Endothelial cell (in vitro differentiated cells): ENCODE measurements at regions not wholly inside any gene's neighbourhood (a gene's known extent, or its start where the extent isn't known, plus 50 kb on each side); places are given as distances from the start of the nearest gene placed in this dataset.

ENCODE experiments used
- DNase-seq: peaks from one replicate; pipeline ENCODE4 v3.0.0; 2021; ENCODE audit warnings: low spot score
- H3K27ac Mint-ChIP-seq: one replicate; pipeline ENCODE4 v1.8.0; 2021; ENCODE audit warnings: mixed read lengths, inconsistent platforms; ENCODE audit not compliant: unreplicated experiment
- H3K27me3 Mint-ChIP-seq: one replicate; pipeline ENCODE4 v1.8.0; 2021; ENCODE audit warnings: mild to moderate bottlenecking, moderate library complexity, mixed read lengths, inconsistent platforms; ENCODE audit not compliant: unreplicated experiment
- H3K36me3 Mint-ChIP-seq: one replicate; pipeline ENCODE4 v1.8.0; 2021; ENCODE audit warnings: mild to moderate bottlenecking, low read depth, mixed read lengths, inconsistent platforms; ENCODE audit not compliant: unreplicated experiment
- H3K4me1 Mint-ChIP-seq: one replicate; pipeline ENCODE4 v1.8.0; 2021; ENCODE audit warnings: mild to moderate bottlenecking, mixed read lengths, inconsistent platforms; ENCODE audit not compliant: unreplicated experiment
- H3K4me3 Mint-ChIP-seq: one replicate; pipeline ENCODE4 v1.8.0; 2021; ENCODE audit warnings: mild to moderate bottlenecking, mixed read lengths, inconsistent platforms; ENCODE audit not compliant: unreplicated experiment
- H3K9me3 Mint-ChIP-seq: one replicate; pipeline ENCODE4 v1.8.0; 2021; ENCODE audit warnings: mixed read lengths, inconsistent platforms; ENCODE audit not compliant: unreplicated experiment
- TF ChIP-seq, protein P1 (sequence below): fragments of 200-600 bp; sonication (generic); IDR thresholded peaks from one replicate; pipeline ENCODE4 v1.5.0; 2021; ENCODE audit warnings: antibody characterized with exemption; ENCODE audit not compliant: unreplicated experiment

DNA sequence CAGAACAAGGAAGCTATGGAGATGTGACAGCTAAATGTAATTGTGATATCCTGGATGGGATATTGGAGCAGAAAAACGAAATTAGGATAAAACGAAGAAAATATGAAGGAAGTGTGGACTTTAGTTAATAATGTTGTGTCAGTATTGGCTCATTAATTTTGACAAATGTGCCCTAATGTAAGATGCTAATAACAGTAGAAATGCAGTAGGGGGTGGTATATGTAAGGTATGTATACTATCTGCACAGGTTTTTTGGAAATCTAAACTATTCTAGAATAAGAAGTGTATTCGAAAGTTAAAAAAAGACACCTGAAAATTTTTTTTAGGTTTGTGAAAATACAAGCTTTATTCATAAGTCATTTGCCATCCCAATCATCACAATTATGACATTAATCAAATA lies 421.4 kb upstream of the B3GALT2 start:
- H3K4me1 Mint-ChIP-seq: peaks cover 6% of the 10 kb centered on the region

DNA sequence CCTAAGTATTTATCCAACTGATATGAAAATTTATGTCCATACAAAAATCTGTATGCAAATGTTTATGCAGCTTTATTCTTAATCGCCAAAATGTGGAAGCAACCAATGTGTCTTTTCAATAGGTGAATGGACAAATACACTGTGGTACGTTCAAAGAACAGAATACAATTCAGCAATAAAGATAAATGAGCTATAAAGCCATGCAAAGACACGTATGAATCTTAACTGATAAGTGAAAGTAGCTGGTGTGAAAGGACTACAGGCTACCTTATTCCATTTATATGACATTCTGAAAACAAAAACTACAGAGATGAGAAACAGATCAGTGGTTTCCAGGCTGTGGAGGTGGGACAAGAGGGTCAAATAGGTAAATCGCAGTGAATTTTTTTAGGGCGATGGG lies 419.6 kb upstream of the B3GALT2 start:
- H3K27ac Mint-ChIP-seq: no peak overlapping the region
- DNase-seq: no peak
- no peaks in the 10 kb centered on the region for H3K9me3 Mint-ChIP-seq

More for the DNA sequence above, 421.4 kb upstream of the B3GALT2 start:
- DNase-seq: no peak
- Mint-ChIP-seq H3K4me3 (no peak overlapping the region), H3K27ac (no peak overlapping the region), H3K9me3 (no peaks in the 10 kb centered on the region), H3K27me3 (no peaks in the 10 kb centered on the region), H3K36me3 (no peaks in the 10 kb centered on the region)
- TF ChIP-seq, protein P1, sequence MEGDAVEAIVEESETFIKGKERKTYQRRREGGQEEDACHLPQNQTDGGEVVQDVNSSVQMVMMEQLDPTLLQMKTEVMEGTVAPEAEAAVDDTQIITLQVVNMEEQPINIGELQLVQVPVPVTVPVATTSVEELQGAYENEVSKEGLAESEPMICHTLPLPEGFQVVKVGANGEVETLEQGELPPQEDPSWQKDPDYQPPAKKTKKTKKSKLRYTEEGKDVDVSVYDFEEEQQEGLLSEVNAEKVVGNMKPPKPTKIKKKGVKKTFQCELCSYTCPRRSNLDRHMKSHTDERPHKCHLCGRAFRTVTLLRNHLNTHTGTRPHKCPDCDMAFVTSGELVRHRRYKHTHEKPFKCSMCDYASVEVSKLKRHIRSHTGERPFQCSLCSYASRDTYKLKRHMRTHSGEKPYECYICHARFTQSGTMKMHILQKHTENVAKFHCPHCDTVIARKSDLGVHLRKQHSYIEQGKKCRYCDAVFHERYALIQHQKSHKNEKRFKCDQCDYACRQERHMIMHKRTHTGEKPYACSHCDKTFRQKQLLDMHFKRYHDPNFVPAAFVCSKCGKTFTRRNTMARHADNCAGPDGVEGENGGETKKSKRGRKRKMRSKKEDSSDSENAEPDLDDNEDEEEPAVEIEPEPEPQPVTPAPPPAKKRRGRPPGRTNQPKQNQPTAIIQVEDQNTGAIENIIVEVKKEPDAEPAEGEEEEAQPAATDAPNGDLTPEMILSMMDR: no peak

DNA sequence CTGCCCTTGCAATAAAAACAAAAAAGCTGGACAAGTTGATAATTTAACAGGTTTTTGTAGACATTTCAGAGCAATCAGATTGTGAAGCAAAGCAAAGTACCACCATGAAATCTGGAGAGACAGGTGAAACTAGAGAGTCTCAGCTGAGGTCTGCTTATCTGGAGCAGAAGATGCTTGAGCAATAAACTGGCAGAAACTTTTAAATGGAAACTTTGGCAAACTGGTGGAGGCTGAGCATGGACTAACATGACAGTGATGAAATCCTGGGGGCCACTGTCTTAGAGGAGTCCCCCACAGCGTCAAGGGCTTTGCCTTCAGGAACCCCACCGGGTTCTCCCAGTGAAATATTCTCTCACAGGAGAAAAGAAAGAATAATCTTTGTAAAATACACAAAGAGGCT lies 416.3 kb upstream of the B3GALT2 start:
- Mint-ChIP-seq H3K27me3 (peaks cover 2% of the 10 kb centered on the region), H3K4me3 (no peak overlapping the region), H3K36me3 (no peaks in the 10 kb centered on the region), H3K9me3 (no peaks in the 10 kb centered on the region), H3K27ac (no peak overlapping the region), H3K4me1 (no peaks in the 10 kb centered on the region)
- no peak for DNase-seq
- TF ChIP-seq, protein P1: no peak

More for the DNA sequence above, 419.6 kb upstream of the B3GALT2 start:
- TF ChIP-seq, protein P1: no peak
- H3K4me1 Mint-ChIP-seq: peaks cover 6% of the 10 kb centered on the region
- no peaks in the 10 kb centered on the region for H3K27me3 Mint-ChIP-seq
- no peaks in the 10 kb centered on the region for H3K36me3 Mint-ChIP-seq
- H3K4me3 Mint-ChIP-seq: no peak overlapping the region

DNA sequence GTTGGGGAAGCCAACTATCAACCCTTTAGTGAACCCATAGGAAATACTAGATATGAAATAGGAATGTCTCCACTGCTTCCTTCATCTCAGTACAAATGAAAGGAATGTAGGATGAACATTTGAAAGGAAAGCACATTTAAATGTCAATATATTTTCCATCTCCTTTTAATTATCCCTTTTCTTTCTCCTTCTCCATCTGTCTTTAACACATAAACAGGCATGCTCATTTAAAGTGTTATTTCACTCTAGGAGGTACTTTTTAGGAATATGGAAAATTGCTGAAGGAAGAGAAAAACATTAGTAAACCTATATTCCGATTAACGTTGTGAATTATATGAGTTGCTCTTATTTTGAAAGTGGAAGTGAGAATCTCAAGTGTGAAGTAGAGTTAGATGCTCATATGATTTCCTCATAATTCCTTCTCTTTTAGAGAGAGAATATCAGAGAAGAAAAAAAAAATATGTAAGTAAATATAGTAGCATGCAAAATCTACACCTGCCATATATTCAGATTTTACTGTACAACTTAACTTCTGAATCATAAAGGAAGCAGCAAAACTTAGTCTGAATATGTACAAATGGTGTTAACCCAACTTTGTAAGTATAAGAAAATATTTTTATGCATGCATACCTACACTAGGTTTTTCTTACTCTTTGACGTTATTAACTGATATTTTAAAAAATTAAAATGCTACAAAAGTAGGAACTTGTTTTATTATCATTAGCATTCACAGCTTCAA lies 406.9 kb upstream of the B3GALT2 start:
- Mint-ChIP-seq H3K4me1 (peaks cover 52% of the 10 kb centered on the region), H3K27ac (no peak overlapping the region), H3K4me3 (no peak overlapping the region), H3K9me3 (no peaks in the 10 kb centered on the region), H3K36me3 (no peaks in the 10 kb centered on the region), H3K27me3 (no peaks in the 10 kb centered on the region)
- no peak for DNase-seq
- TF ChIP-seq, protein P1: no peak

DNA sequence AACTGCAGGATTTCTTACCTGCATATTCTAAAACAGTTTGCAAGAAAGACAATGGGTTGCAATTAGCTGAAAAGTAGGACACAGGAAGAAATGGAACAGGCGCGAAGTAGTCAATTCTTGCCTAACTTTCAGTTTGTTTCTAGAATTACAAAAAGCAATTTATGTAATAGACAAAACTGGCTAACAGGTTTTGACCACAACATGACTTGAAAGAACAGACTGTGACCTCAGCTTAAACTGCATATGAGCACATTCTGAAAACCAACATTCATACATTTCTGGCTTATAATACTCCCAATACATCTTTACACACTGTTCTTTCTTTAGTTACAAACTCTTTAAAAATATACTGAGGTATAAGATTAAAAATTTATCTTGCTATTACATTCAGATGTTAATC lies 405.9 kb upstream of the B3GALT2 start:
- Mint-ChIP-seq H3K9me3 (no peaks in the 10 kb centered on the region), H3K27ac (no peak overlapping the region), H3K4me3 (no peak overlapping the region), H3K27me3 (no peaks in the 10 kb centered on the region), H3K36me3 (no peaks in the 10 kb centered on the region), H3K4me1 (peaks cover 53% of the 10 kb centered on the region)
- TF ChIP-seq, protein P1: no peak
- DNase-seq: no peak
